CD4-positive, CD25-positive, alpha-beta regulatory T cell (primary cell): ENCODE measurements at regions not wholly inside any gene's neighbourhood (a gene's known extent, or its start where the extent isn't known, plus 50 kb on each side); places are given as distances from the start of the nearest gene placed in this dataset.

ENCODE experiments used
- ATAC-seq, 2 donors: fragments of 150-1000 bp; cut with Tn5 transposase; one replicate each; pipeline ENCODE4 v1.10.0; 2021; ENCODE audit warnings: low read depth in 2 of 2, moderate number of reproducible peaks in 2 of 2, moderate library complexity in 1 of 2
- DNase-seq, 3 donors: peaks; one replicate each; pipeline versions ENCODE4 v3.0.0 to v3.0.0-alpha.2; 2012 to 2022; ENCODE audit warnings: mixed read lengths in 1 of 3
- H3K27ac ChIP-seq: one replicate; pipeline ENCODE4 v1.7.0; 2013; ENCODE audit warnings: mild to moderate bottlenecking, low read length; ENCODE audit not compliant: insufficient read depth, poor library complexity, severe bottlenecking
- H3K27me3 ChIP-seq: one replicate; pipeline ENCODE4 v1.7.0; 2013; ENCODE audit warnings: low read length; ENCODE audit not compliant: control insufficient read depth, insufficient read depth
- H3K36me3 ChIP-seq: one replicate; pipeline ENCODE4 v1.7.0; 2013; ENCODE audit warnings: mild to moderate bottlenecking, low read length, moderate library complexity; ENCODE audit not compliant: control insufficient read depth, insufficient read depth
- H3K4me1 ChIP-seq: 2 replicates; pipeline ENCODE4 v1.7.0; 2013; ENCODE audit warnings: mild to moderate bottlenecking, low read length; ENCODE audit not compliant: insufficient read depth, control insufficient read depth, poor library complexity, severe bottlenecking
- H3K4me3 ChIP-seq: one replicate; pipeline ENCODE4 v1.7.0; 2013; ENCODE audit warnings: low read depth, mild to moderate bottlenecking, low read length, moderate library complexity
- H3K9me3 ChIP-seq, 2 experiments: 1 replicate in 1 of 2; 2 replicates in 1 of 2; pipeline ENCODE4 v1.7.0; 2013; ENCODE audit warnings: low read length in 2 of 2, mild to moderate bottlenecking in 1 of 2, moderate library complexity in 1 of 2; ENCODE audit not compliant: control insufficient read depth in 2 of 2
- H3K27ac Mint-ChIP-seq, 3 donors: one replicate each; pipeline ENCODE4 v1.8.0; 2020 to 2022; ENCODE audit warnings: mild to moderate bottlenecking in 3 of 3, mixed read lengths in 3 of 3, moderate library complexity in 2 of 3
- H3K27me3 Mint-ChIP-seq: one replicate; pipeline ENCODE4 v1.8.0; 2022; ENCODE audit warnings: mild to moderate bottlenecking, mixed read lengths
- H3K36me3 Mint-ChIP-seq: one replicate; pipeline ENCODE4 v1.8.0; 2020; ENCODE audit warnings: mixed read lengths
- H3K4me1 Mint-ChIP-seq, 4 donors: one replicate each; pipeline ENCODE4 v1.8.0; 2020 to 2022; ENCODE audit warnings: mixed read lengths in 4 of 4, mild to moderate bottlenecking in 1 of 4
- H3K4me3 Mint-ChIP-seq, 4 donors: one replicate each; pipeline ENCODE4 v1.8.0; 2020 to 2022; ENCODE audit warnings: mild to moderate bottlenecking in 4 of 4, mixed read lengths in 4 of 4, moderate library complexity in 3 of 4
- H3K9me3 Mint-ChIP-seq, 7 donors: one replicate each; pipeline ENCODE4 v1.8.0; 2020 to 2022; ENCODE audit warnings: mixed read lengths in 7 of 7, mild to moderate bottlenecking in 3 of 7, moderate library complexity in 2 of 7

DNA sequence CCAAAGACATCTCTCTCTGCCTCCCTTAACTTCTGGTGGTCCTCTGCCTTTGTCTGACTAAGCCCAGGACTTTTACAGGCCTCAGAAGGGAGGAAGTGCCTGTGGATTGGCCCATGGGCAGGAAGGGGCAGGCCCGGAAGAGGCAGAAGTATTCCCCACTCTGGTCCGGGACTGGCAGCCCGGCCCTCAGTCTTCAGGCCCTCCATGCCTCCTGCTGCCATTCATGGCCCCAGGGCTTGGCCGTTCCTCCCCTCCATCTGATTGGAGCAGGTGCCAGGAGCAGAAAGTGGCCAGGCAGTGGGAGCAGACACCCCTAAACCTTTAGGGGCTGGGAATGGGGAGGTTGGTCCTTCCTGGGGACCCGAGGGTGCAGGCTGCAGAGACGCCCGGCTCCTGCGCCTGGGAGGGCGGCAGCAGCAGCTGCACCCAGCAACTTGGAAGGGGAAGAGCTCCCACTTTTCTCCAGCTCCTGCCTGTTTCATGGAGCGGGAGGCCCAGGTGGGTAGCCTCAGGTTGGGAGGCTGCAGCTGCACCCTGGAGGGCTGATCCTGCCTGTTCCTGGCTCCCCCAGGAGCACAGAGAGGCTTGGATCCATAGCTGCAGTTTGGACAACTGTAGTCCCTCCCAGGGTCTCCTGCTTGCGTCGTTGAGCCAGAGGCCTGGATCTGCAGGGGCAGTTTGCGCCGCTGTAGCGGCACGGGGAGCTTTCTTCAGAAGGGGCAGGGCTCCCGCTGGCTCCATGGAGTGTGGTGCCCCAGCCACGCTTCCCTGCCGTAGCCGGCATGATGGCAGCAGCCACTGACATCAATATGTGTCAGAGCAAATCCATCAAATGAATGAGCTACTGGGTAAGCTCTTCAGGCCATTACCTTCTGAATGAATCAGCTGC, 661.5 kb upstream of the NUDT12 start:
- Mint-ChIP-seq H3K4me3 (no peak overlapping the region), H3K27ac (no peak overlapping the region), H3K27me3 (no peaks in the 10 kb centered on the region), H3K9me3 (peaks cover 0 to 10% (median 0%) of the 10 kb centered on the region in 7 donors), H3K36me3 (no peaks in the 10 kb centered on the region), H3K4me1 (no peaks in the 10 kb centered on the region)
- ATAC-seq (no peak), DNase-seq (no peak)
- H3K36me3 ChIP-seq = no peaks in the 10 kb centered on the region
- no peak overlapping the region for H3K4me3 ChIP-seq
- H3K27ac ChIP-seq = no peak overlapping the region
- no peaks in the 10 kb centered on the region for H3K4me1 ChIP-seq
- H3K27me3 ChIP-seq = no peaks in the 10 kb centered on the region
- H3K9me3 ChIP-seq = no peaks in the 10 kb centered on the region

DNA sequence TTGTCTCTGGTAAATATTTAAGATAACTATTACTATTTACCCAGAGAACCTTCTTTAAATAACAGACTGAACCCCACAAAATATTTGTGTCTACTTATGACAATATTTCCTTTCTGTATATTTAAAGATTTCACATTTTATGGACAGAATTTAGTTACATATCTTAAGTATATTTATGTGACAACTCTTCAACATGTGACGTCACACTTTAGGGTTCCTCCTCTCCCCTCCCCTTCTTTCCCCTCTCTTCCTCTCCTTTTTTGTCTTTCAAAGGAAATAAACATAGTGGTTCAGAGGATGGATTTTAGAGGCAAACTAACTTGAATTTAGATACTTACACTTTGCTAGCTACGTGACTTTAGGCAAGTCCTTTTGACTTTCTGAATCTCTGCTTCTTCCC, 655.6 kb upstream of the NUDT12 start:
- DNase-seq (no peak), ATAC-seq (no peak)
- H3K4me3 ChIP-seq = no peak overlapping the region
- no peaks in the 10 kb centered on the region for H3K27me3 ChIP-seq
- H3K36me3 ChIP-seq = no peaks in the 10 kb centered on the region
- Mint-ChIP-seq H3K9me3 (peaks cover 0 to 9% (median 1%) of the 10 kb centered on the region in 7 donors), H3K27me3 (no peaks in the 10 kb centered on the region), H3K4me1 (no peaks in the 10 kb centered on the region), H3K27ac (no peak overlapping the region), H3K36me3 (no peaks in the 10 kb centered on the region), H3K4me3 (no peak overlapping the region)
- peaks cover 0 to 3% of the 10 kb centered on the region in 2 experiments for H3K9me3 ChIP-seq
- H3K4me1 ChIP-seq = no peaks in the 10 kb centered on the region
- H3K27ac ChIP-seq = no peak overlapping the region

DNA sequence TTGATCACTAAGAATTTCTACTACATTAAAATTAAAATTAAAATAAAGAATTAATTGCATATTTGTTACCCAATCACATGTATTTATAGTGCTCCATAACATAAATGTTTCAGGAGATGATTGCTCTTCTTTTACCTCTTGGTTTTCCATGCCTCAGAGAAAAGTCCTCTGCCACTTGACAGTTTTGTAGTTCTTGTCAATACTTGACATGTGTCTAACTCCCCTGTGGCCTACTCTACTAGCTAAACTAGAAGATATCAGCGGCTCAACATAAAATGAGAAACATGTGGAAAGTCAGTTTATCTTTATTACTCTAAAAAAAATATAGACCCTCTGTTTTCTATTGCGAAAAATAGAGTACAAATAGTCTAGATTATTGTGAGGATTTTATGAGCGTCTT, 650.6 kb upstream of the NUDT12 start:
- no peaks in the 10 kb centered on the region for H3K36me3 Mint-ChIP-seq

DNA sequence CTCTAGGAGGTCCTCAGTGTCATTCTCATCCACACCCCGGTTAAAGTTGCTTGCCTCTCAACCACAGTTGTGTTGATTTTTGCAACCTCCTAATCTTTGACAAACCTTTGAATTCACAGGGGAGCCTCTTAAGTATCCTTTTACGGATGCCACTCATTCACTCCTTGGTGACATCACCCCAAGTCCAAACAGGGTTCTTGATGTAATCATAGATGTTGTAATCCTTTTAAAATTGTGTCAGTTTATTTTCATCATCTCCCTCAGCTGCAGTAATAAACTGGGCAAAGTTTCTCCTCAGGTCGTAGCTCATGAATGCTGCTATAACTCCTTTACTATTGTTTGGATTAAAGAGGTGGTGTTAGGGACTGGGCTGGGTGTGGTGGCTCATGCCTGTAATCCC, 637.2 kb upstream of the NUDT12 start:
- Mint-ChIP-seq H3K9me3 (peaks cover 0 to 9% (median 5%) of the 10 kb centered on the region in 7 donors), H3K27ac (no peak overlapping the region), H3K4me1 (no peaks in the 10 kb centered on the region), H3K27me3 (no peaks in the 10 kb centered on the region), H3K36me3 (no peaks in the 10 kb centered on the region), H3K4me3 (no peak overlapping the region)
- DNase-seq (no peak), ATAC-seq (no peak)
- no peaks in the 10 kb centered on the region for H3K9me3 ChIP-seq
- no peaks in the 10 kb centered on the region for H3K4me1 ChIP-seq
- H3K27me3 ChIP-seq = no peaks in the 10 kb centered on the region
- H3K27ac ChIP-seq = no peak overlapping the region
- H3K36me3 ChIP-seq = no peaks in the 10 kb centered on the region
- no peak overlapping the region for H3K4me3 ChIP-seq

More for the DNA sequence above, 650.6 kb upstream of the NUDT12 start:
- ATAC-seq (no peak), DNase-seq (no peak)
- H3K9me3 ChIP-seq = peaks cover 0 to 3% of the 10 kb centered on the region in 2 experiments
- H3K27ac ChIP-seq = no peak overlapping the region
- H3K4me1 Mint-ChIP-seq = no peaks in the 10 kb centered on the region
- no peaks in the 10 kb centered on the region for H3K27me3 ChIP-seq
- H3K4me3 Mint-ChIP-seq = no peak overlapping the region
- H3K9me3 Mint-ChIP-seq = peaks cover 0 to 17% (median 5%) of the 10 kb centered on the region in 7 donors
- no peaks in the 10 kb centered on the region for H3K36me3 ChIP-seq
- H3K4me1 ChIP-seq = no peaks in the 10 kb centered on the region
- H3K4me3 ChIP-seq = no peak overlapping the region
- H3K27me3 Mint-ChIP-seq = no peaks in the 10 kb centered on the region
- no peak overlapping the region for H3K27ac Mint-ChIP-seq

DNA sequence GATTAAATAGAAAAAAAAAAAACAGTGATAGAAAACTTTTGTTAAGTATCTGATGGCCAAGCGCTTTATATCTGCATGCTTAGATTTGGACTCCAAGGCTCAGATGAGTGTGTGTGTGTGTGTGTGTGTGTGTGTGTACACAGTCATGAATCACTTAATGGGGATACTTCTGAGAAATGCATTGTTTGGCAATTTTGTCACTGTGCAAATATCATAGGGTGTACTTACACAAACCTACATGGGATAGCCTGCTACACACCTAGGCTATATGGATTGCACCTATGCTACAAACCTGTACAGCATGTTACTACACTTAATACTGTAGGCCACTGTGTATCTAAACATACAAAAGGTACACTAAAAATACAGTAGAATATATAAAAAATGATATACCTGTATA, 635.6 kb upstream of the NUDT12 start:
- Mint-ChIP-seq H3K4me3 (no peak overlapping the region), H3K27ac (no peak overlapping the region), H3K36me3 (no peaks in the 10 kb centered on the region), H3K9me3 (peaks cover 0 to 9% (median 5%) of the 10 kb centered on the region in 7 donors), H3K4me1 (no peaks in the 10 kb centered on the region), H3K27me3 (no peaks in the 10 kb centered on the region)
- H3K4me3 ChIP-seq = no peak overlapping the region
- H3K27ac ChIP-seq = no peak overlapping the region
- no peaks in the 10 kb centered on the region for H3K9me3 ChIP-seq
- ATAC-seq = no peak
- no peaks in the 10 kb centered on the region for H3K27me3 ChIP-seq
- H3K36me3 ChIP-seq = no peaks in the 10 kb centered on the region
- no peak for DNase-seq
- no peaks in the 10 kb centered on the region for H3K4me1 ChIP-seq

DNA sequence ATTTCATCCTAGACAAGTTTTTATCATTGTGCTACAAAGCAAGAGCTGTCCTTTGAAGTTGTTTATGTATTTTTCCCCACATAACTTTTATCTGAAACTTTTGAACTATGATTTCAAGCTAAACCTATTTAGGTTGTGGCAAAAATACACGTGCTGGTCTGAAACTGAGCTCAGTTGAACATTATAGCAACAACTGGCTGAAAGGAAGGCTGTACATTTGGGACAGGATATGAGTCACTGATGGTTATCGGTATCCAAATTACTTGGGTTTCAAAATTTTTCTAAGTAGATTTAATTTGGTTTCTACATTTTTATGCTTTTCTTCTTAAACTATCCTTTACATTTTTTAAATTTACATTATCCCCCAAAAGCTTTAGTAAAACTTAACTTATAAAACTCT, 627.3 kb upstream of the NUDT12 start:
- no peaks in the 10 kb centered on the region for H3K4me1 Mint-ChIP-seq
- DNase-seq = no peak
- Histone ChIP-seq H3K36me3 (no peaks in the 10 kb centered on the region), H3K27ac (no peak overlapping the region), H3K9me3 (peaks cover 3 to 22% of the 10 kb centered on the region in 2 experiments), H3K4me1 (no peaks in the 10 kb centered on the region), H3K4me3 (no peak overlapping the region), H3K27me3 (no peaks in the 10 kb centered on the region)
- H3K27me3 Mint-ChIP-seq = no peaks in the 10 kb centered on the region
- H3K27ac Mint-ChIP-seq = no peak overlapping the region
- no peaks in the 10 kb centered on the region for H3K36me3 Mint-ChIP-seq
- ATAC-seq = no peak
- H3K4me3 Mint-ChIP-seq = no peak overlapping the region
- peaks cover 0 to 23% (median 9%) of the 10 kb centered on the region in 7 donors for H3K9me3 Mint-ChIP-seq

DNA sequence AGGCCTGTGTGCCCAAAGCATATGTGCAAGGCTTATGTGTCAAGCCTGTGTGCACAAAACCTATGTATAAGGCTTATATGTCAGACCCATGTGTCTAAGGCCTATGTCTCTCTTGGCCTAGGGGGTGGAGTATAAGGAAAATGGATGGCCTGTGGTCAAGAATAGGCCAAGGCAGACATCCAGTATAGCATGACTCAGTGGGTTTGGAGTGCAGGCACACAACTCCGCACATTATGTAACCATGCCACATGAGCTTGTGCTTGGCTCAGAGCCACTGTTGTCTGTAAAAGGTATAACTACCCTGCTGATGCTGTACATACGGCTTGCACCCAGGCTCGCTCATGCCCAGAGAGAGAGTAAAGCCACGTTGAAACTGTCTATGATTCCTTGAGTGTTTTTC, 626.4 kb upstream of the NUDT12 start:
- Mint-ChIP-seq H3K27ac (no peak overlapping the region), H3K36me3 (no peaks in the 10 kb centered on the region), H3K9me3 (peaks cover 0 to 25% (median 9%) of the 10 kb centered on the region in 7 donors), H3K27me3 (no peaks in the 10 kb centered on the region), H3K4me1 (no peaks in the 10 kb centered on the region), H3K4me3 (no peak overlapping the region)
- Histone ChIP-seq H3K27ac (no peak overlapping the region), H3K9me3 (peaks cover 3 to 22% of the 10 kb centered on the region in 2 experiments), H3K27me3 (no peaks in the 10 kb centered on the region), H3K36me3 (no peaks in the 10 kb centered on the region), H3K4me3 (no peak overlapping the region), H3K4me1 (no peaks in the 10 kb centered on the region)
- DNase-seq (no peak), ATAC-seq (no peak)

DNA sequence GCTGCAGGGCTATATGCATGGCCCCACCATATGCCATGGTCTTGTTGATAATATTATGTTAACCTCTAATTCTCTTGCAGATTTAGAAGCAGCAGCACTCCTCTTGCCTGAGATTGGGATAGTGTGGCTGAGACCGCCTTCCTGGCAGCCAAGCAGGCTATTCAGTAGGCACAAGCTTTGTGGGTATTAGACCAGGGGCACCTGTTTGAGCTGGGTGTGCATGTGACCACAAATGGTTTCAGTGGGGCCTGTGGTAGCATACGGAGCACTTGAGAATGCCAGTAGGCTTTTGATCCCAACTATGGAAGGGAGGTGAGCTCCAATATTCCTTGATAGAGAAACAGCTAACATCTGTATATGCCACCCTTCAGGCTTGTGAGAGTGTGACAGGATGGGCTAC, 625.1 kb upstream of the NUDT12 start:
- no peak for ATAC-seq
- no peaks in the 10 kb centered on the region for H3K27me3 Mint-ChIP-seq

More for the DNA sequence above, 625.1 kb upstream of the NUDT12 start:
- Mint-ChIP-seq H3K4me3 (no peak overlapping the region), H3K4me1 (no peaks in the 10 kb centered on the region), H3K9me3 (peaks cover 0 to 25% (median 8%) of the 10 kb centered on the region in 7 donors), H3K36me3 (no peaks in the 10 kb centered on the region), H3K27ac (no peak overlapping the region)
- peaks cover 3 to 22% of the 10 kb centered on the region in 2 experiments for H3K9me3 ChIP-seq
- H3K27ac ChIP-seq = no peak overlapping the region
- no peak overlapping the region for H3K4me3 ChIP-seq
- H3K36me3 ChIP-seq = no peaks in the 10 kb centered on the region
- no peaks in the 10 kb centered on the region for H3K4me1 ChIP-seq
- H3K27me3 ChIP-seq = no peaks in the 10 kb centered on the region
- DNase-seq = no peak
